ENCODE measurements at regions not wholly inside any gene's neighbourhood (a gene's known extent, or its start where the extent isn't known, plus 50 kb on each side); places are given as distances from the start of the nearest gene placed in this dataset.

- Histone ChIP-seq H2AFZ (ENCODE audit: low read depth) (no peak overlapping the region), H3K9me2 (no peaks in the 10 kb centered on the region), H3K9me3 (no peaks in the 10 kb centered on the region), H3K9ac (no peak overlapping the region), H3K79me2 (ENCODE audit: insufficient read depth) (no peaks in the 10 kb centered on the region), H4K20me1 (ENCODE audit: insufficient read depth) (no peaks in the 10 kb centered on the region), H3K36me3 (replicated peaks in 1 of 2; ENCODE audit: control insufficient read depth in 1 of 2, insufficient read depth in 2 of 2, low read length in 1 of 2) (no peaks in the 10 kb centered on the region), H3K4me1 (ENCODE audit: control insufficient read depth in 1 of 2, insufficient read depth in 2 of 2, low read depth in 1 of 2, low read length in 1 of 2) (no peaks in the 10 kb centered on the region), H3K4me2 (no peak overlapping the region), H3K27ac (ENCODE audit: low read depth in 2 of 2, low read length in 1 of 2) (no peak overlapping the region), H3K4me3 (ENCODE audit: low read depth in 2 of 2, low read length in 1 of 2) (no peak overlapping the region), H3F3A (replicated peaks; ENCODE audit: insufficient read depth) (no peaks in the 10 kb centered on the region), H3K27me3 (ENCODE audit: insufficient read depth) (no peaks in the 10 kb centered on the region)
- ChIA-PET POLR2A (no interaction called here), CTCF (interaction anchor here (1.8 kb wide), 1 partner anchor 27 kb away, joined by 4 read pairs; no protein-coding TSS in a partner anchor)
- TF ChIP-seq NFIC (IDR thresholded peaks at IDR 0.05; ENCODE audit: borderline replicate concordance), result no peak
- no peak for TF ChIP-seq ELF1 (IDR thresholded peaks at IDR 0.05)
- TF ChIP-seq USF2 (IDR thresholded peaks at IDR 0.05; ENCODE audit: borderline replicate concordance, low read depth, low read length), result no peak
- no peak for TF ChIP-seq CTCF (IDR thresholded peaks at IDR 0.05)
- TF ChIP-seq NRF1 (IDR thresholded peaks at IDR 0.05; ENCODE audit: low read depth, low read length), result no peak
- WGBS (ENCODE audit: low lambda C conversion rate), result 27% methylated on average over 4 of the region's 4 CpGs
- no peak for DNase-seq
Measured at GRCh38 chr16:13426736-13427135, 493.2 kb upstream of the ERCC4 start.

- H4K20me1 ChIP-seq (ENCODE audit: insufficient read depth), result no peaks in the 10 kb centered on the region
- H3K4me1 ChIP-seq (ENCODE audit: control insufficient read depth in 1 of 2, insufficient read depth in 2 of 2, low read depth in 1 of 2, low read length in 1 of 2), result no peaks in the 10 kb centered on the region
- no peaks in the 10 kb centered on the region for H3F3A ChIP-seq (replicated peaks; ENCODE audit: insufficient read depth)
- H3K9me2 ChIP-seq, result no peaks in the 10 kb centered on the region
- ChIA-PET POLR2A (no interaction called here), CTCF (interaction anchor here (1.2 to 1.8 kb wide), 2 partner anchors 18 to 26 kb away, joined by 3 to 4 read pairs; no protein-coding TSS in a partner anchor)
- DNase-seq, result no peak
- H3K4me2 ChIP-seq, result no peak overlapping the region
- WGBS (ENCODE audit: low lambda C conversion rate), result 4% methylated on average over 3 of the region's 3 CpGs
- H3K36me3 ChIP-seq (replicated peaks in 1 of 2; ENCODE audit: control insufficient read depth in 1 of 2, insufficient read depth in 2 of 2, low read length in 1 of 2), result no peaks in the 10 kb centered on the region
- no peak overlapping the region for H3K27ac ChIP-seq (ENCODE audit: low read depth in 2 of 2, low read length in 1 of 2)
- H3K4me3 ChIP-seq (ENCODE audit: low read depth in 2 of 2, low read length in 1 of 2), result no peak overlapping the region
- TF ChIP-seq RAD21 (IDR thresholded peaks at IDR 0.05; ENCODE audit: low read length) (no peak), TCF12 (IDR thresholded peaks at IDR 0.05) (no peak), FOSL2 (IDR thresholded peaks at IDR 0.05; ENCODE audit: borderline replicate concordance, low read depth) (no peak), CHD2 (IDR thresholded peaks at IDR 0.05; ENCODE audit: low read length, partially characterized antibody) (no peak), EZH2phosphoT487 (IDR thresholded peaks at IDR 0.05; ENCODE audit: borderline replicate concordance, low read depth) (no peak), CTCF (IDR thresholded peaks at IDR 0.05) (no peak), GABPA (IDR thresholded peaks at IDR 0.05; ENCODE audit: low read depth) (no peak), FOXJ3 (CRISPR knock-in tag; IDR thresholded peaks at IDR 0.05) (no peak), YY1 (IDR thresholded peaks at IDR 0.05; ENCODE audit: low read depth) (no peak), NFIC (IDR thresholded peaks at IDR 0.05; ENCODE audit: borderline replicate concordance) (no peak), TAF1 (IDR thresholded peaks at IDR 0.05; ENCODE audit: borderline replicate concordance, low read depth, low read length) (no peak), SIN3A (IDR thresholded peaks at IDR 0.05; ENCODE audit: borderline replicate concordance, low read depth, low read length) (no peak), RXRA (IDR thresholded peaks at IDR 0.05; ENCODE audit: borderline replicate concordance, low read depth) (no peak), TEAD4 (IDR thresholded peaks at IDR 0.05; ENCODE audit: borderline replicate concordance, insufficient read depth) (no peak), IRF3 (IDR thresholded peaks at IDR 0.05; ENCODE audit: low read depth, low read length) (no peak), FOXM1 (IDR thresholded peaks at IDR 0.05; ENCODE audit: low read depth) (no peak), JUND (IDR thresholded peaks at IDR 0.05) (no peak), USF1 (IDR thresholded peaks at IDR 0.05; ENCODE audit: borderline replicate concordance, low read depth) (no peak)
- no peak overlapping the region for H3K9ac ChIP-seq
- H3K27me3 ChIP-seq (ENCODE audit: insufficient read depth), result no peaks in the 10 kb centered on the region
- H3K9me3 ChIP-seq, result no peaks in the 10 kb centered on the region
- no peak overlapping the region for H2AFZ ChIP-seq (ENCODE audit: low read depth)
- H3K79me2 ChIP-seq (ENCODE audit: insufficient read depth), result no peaks in the 10 kb centered on the region
Measured at GRCh38 chr16:13427943-13428342, 492.0 kb upstream of the ERCC4 start.

Measured in SK-N-SH (cell line).